Neural crest cell (in vitro differentiated cells): ENCODE measurements at regions not wholly inside any gene's neighbourhood (a gene's known extent, or its start where the extent isn't known, plus 50 kb on each side); places are given as distances from the start of the nearest gene placed in this dataset.

Experiments used
- DNase-seq: peaks from one replicate; pipeline ENCODE4 v3.0.0; 2021; ENCODE audit warnings: low read depth, mixed read lengths, low spot score
- H3K27ac Mint-ChIP-seq: one replicate; pipeline ENCODE4 v1.8.0; 2021; ENCODE audit warnings: mild to moderate bottlenecking, mixed read lengths; ENCODE audit not compliant: unreplicated experiment
- H3K27me3 Mint-ChIP-seq: 2 replicates; pipeline ENCODE4 v1.8.0; 2021; ENCODE audit warnings: low read depth, mild to moderate bottlenecking, mixed read lengths
- H3K36me3 Mint-ChIP-seq: 2 replicates; pipeline ENCODE4 v1.8.0; 2021; ENCODE audit warnings: low read depth, mild to moderate bottlenecking, mixed read lengths
- H3K4me1 Mint-ChIP-seq: 2 replicates; pipeline ENCODE4 v1.8.0; 2021; ENCODE audit warnings: mixed read lengths
- H3K4me3 Mint-ChIP-seq: one replicate; pipeline ENCODE4 v1.8.0; 2021; ENCODE audit warnings: mild to moderate bottlenecking, mixed read lengths
- H3K9me3 Mint-ChIP-seq: 2 replicates; pipeline ENCODE4 v1.8.0; 2021; ENCODE audit warnings: mixed read lengths
- CTCF ChIP-seq: fragments of 200-600 bp; sonication (generic); conservative IDR thresholded peaks from 2 replicates; pipeline ENCODE4 v1.5.0; 2021; ENCODE audit warnings: antibody characterized with exemption, mild to moderate bottlenecking

- Mint-ChIP-seq H3K27ac (no peak overlapping the region), H3K4me3 (no peak overlapping the region), H3K27me3 (no peaks in the 10 kb centered on the region), H3K4me1 (no peaks in the 10 kb centered on the region), H3K9me3 (peaks cover 15% of the 10 kb centered on the region), H3K36me3 (peaks cover 6% of the 10 kb centered on the region)
- TF ChIP-seq CTCF: no peak
- DNase-seq: no peak
Observed at GRCh38 chr2:82084679-82085392, 1780.3 kb upstream of the LRRTM1 start.

- no peaks in the 10 kb centered on the region for H3K36me3 Mint-ChIP-seq
- TF ChIP-seq CTCF: no peak
- no peaks in the 10 kb centered on the region for H3K27me3 Mint-ChIP-seq
- H3K4me1 Mint-ChIP-seq: no peaks in the 10 kb centered on the region
- H3K27ac Mint-ChIP-seq: no peak overlapping the region
- H3K4me3 Mint-ChIP-seq: no peak overlapping the region
- no peak for DNase-seq
- H3K9me3 Mint-ChIP-seq: peaks cover 8% of the 10 kb centered on the region
Observed at GRCh38 chr2:82075875-82076274, 1771.3 kb upstream of the LRRTM1 start.

GRCh38 chr2:82062463-82062862, 1757.9 kb upstream of the LRRTM1 start:
- Mint-ChIP-seq H3K36me3 (no peaks in the 10 kb centered on the region), H3K4me1 (no peaks in the 10 kb centered on the region), H3K27ac (no peak overlapping the region), H3K4me3 (no peak overlapping the region), H3K9me3 (no peaks in the 10 kb centered on the region), H3K27me3 (no peaks in the 10 kb centered on the region)
- no peak for TF ChIP-seq CTCF
- no peak for DNase-seq

GRCh38 chr2:82055846-82056245, 1751.3 kb upstream of the LRRTM1 start:
- no peak for TF ChIP-seq CTCF
- DNase-seq: no peak
- Mint-ChIP-seq H3K27me3 (no peaks in the 10 kb centered on the region), H3K36me3 (no peaks in the 10 kb centered on the region), H3K27ac (no peak overlapping the region), H3K9me3 (no peaks in the 10 kb centered on the region), H3K4me3 (no peak overlapping the region), H3K4me1 (no peaks in the 10 kb centered on the region)

- Mint-ChIP-seq H3K27me3 (no peaks in the 10 kb centered on the region), H3K4me1 (no peaks in the 10 kb centered on the region), H3K36me3 (no peaks in the 10 kb centered on the region), H3K27ac (no peak overlapping the region), H3K4me3 (no peak overlapping the region), H3K9me3 (peaks cover 17% of the 10 kb centered on the region)
- no peak for DNase-seq
- TF ChIP-seq CTCF: no peak
Observed at GRCh38 chr2:82043867-82044266, 1739.3 kb upstream of the LRRTM1 start.
